Gastrocnemius medialis (tissue), 4 donors: ENCODE measurements at regions not wholly inside any gene's neighbourhood (a gene's known extent, or its start where the extent isn't known, plus 50 kb on each side); places are given as distances from the start of the nearest gene placed in this dataset.
"Not testable (repeated sequence)": the region's sequence is repeated elsewhere in the genome, so short reads cannot be mapped to it uniquely, and the experiment has no call there.

Source experiments
- ATAC-seq, 2 donors: fragments of 150-250 bp; one replicate each; pipeline ENCODE4 v1.9.1; 2016
- DNase-seq, 2 donors: peaks; one replicate each; pipeline ENCODE4 v3.0.0-alpha.2; 2019
- H3K27ac ChIP-seq, 4 donors: fragments of 200-600 bp; sonication (generic); 1 replicate in 1 of 4; 2 replicates in 3 of 4; pipeline ENCODE4 v1.5.1; 2016 to 2018; ENCODE audit warnings: mild to moderate bottlenecking in 2 of 4, moderate library complexity in 1 of 4
- H3K27me3 ChIP-seq, 3 donors: fragments of 200-600 bp; sonication (generic) in 2 of 3; 1 replicate in 1 of 3; 2 replicates in 2 of 3; pipeline versions ENCODE4 v1.5.1 to v1.6.0; 2016 to 2019; ENCODE audit warnings: mild to moderate bottlenecking in 1 of 3, moderate library complexity in 1 of 3
- H3K36me3 ChIP-seq, 2 donors: fragments of 200-600 bp; sonication (generic) in 1 of 2; one replicate each; pipeline ENCODE4 v1.5.1; 2017 to 2018
- H3K4me1 ChIP-seq, 2 donors: fragments of 200-600 bp; sonication (generic) in 1 of 2; one replicate each; pipeline ENCODE4 v1.5.1; 2016 to 2017; ENCODE audit warnings: mild to moderate bottlenecking in 2 of 2
- H3K4me3 ChIP-seq, 4 donors: fragments of 200-600 bp; sonication (generic) in 3 of 4; 1 replicate in 1 of 4; 2 replicates in 3 of 4; pipeline ENCODE4 v1.5.1; 2016 to 2019; ENCODE audit warnings: mild to moderate bottlenecking in 2 of 4
- H3K9me3 ChIP-seq, 3 donors: fragments of 200-600 bp; sonication (generic) in 2 of 3; 1 replicate in 1 of 3; 2 replicates in 2 of 3; pipeline ENCODE4 v1.5.1; 2016 to 2019
- CTCF ChIP-seq, 5 experiments: fragments of 450-650 bp in 3 of 5; fragments of 200-600 bp in 2 of 5; sonication (generic) in 2 of 5; IDR thresholded peaks in 4 of 5; conservative IDR thresholded peaks in 1 of 5; 1 replicate in 4 of 5; 2 replicates in 1 of 5; pipeline ENCODE4 v1.5.1; 2016 to 2019; ENCODE audit warnings: antibody characterized with exemption in 5 of 5, mild to moderate bottlenecking in 3 of 5, moderate library complexity in 3 of 5
- POLR2A ChIP-seq, 2 donors: fragments of 450-650 bp; IDR thresholded peaks; one replicate each; pipeline ENCODE4 v1.6.1; 2017; ENCODE audit warnings: antibody characterized with exemption in 2 of 2, mild to moderate bottlenecking in 2 of 2, moderate library complexity in 2 of 2
- in situ Hi-C, 4 donors: fragments of 200-750 bp; cut with MboI; loops; one replicate each; pipeline versions ENCODE4 v1.15.0 to v1.8.0; 2017; ENCODE audit warnings: low sequenced_read_pairs in 4 of 4
- intact Hi-C: fragments of 100-400 bp; cut with DNase I; formaldehyde crosslinking; loops from one replicate; pipeline ENCODE4 v1.15.1; 2023; ENCODE audit warnings: low total_unique reads

- Histone ChIP-seq H3K27ac (no peak overlapping the region), H3K9me3 (no peaks in the 10 kb centered on the region), H3K4me1 (no peaks in the 10 kb centered on the region), H3K36me3 (no peaks in the 10 kb centered on the region), H3K27me3 (no peaks in the 10 kb centered on the region), H3K4me3 (no peak overlapping the region)
- in situ Hi-C loops (no loop called here), intact Hi-C loops (no loop called here)
- ATAC-seq (no peak), DNase-seq (no peak)
- no peak for TF ChIP-seq POLR2A (IDR thresholded peaks at IDR 0.05)
- TF ChIP-seq CTCF (IDR thresholded peaks at IDR 0.05 in 4 of 5, conservative IDR thresholded peaks at IDR 0.05 in 1 of 5) = no peak
These were observed 536.9 kb upstream of the HS3ST5 start for GRCh38 chr6:114879693-114880092.

- Histone ChIP-seq H3K27me3 (no peaks in the 10 kb centered on the region), H3K4me3 (no peak overlapping the region), H3K4me1 (no peaks in the 10 kb centered on the region), H3K36me3 (no peaks in the 10 kb centered on the region), H3K27ac (no peak overlapping the region), H3K9me3 (no peaks in the 10 kb centered on the region)
- intact Hi-C loops (no loop called here), in situ Hi-C loops (no loop called here)
- DNase-seq (no peak), ATAC-seq (no peak)
- TF ChIP-seq POLR2A (IDR thresholded peaks at IDR 0.05) (no peak), CTCF (IDR thresholded peaks at IDR 0.05 in 4 of 5, conservative IDR thresholded peaks at IDR 0.05 in 1 of 5) (no peak)
These were observed 535.3 kb upstream of the HS3ST5 start for GRCh38 chr6:114878091-114878490.

- Histone ChIP-seq H3K27ac (no peak overlapping the region), H3K9me3 (no peaks in the 10 kb centered on the region), H3K36me3 (no peaks in the 10 kb centered on the region), H3K4me3 (no peak overlapping the region), H3K4me1 (no peaks in the 10 kb centered on the region), H3K27me3 (no peaks in the 10 kb centered on the region)
- no peak for TF ChIP-seq CTCF (IDR thresholded peaks at IDR 0.05 in 4 of 5, conservative IDR thresholded peaks at IDR 0.05 in 1 of 5)
- TF ChIP-seq POLR2A (IDR thresholded peaks at IDR 0.05) = no peak
- intact Hi-C loops (no loop called here), in situ Hi-C loops (no loop called here)
- ATAC-seq (no peak), DNase-seq (no peak)
These were observed 531.6 kb upstream of the HS3ST5 start for GRCh38 chr6:114874410-114874809.

- ATAC-seq, in situ Hi-C loops: not testable (repeated sequence)
These were observed 522.7 kb upstream of the HS3ST5 start for GRCh38 chr6:114865506-114865905.

GRCh38 chr6:114863610-114864009 lies 520.8 kb upstream of the HS3ST5 start:
- in situ Hi-C loops = no loop called here
- ATAC-seq = no peak
- intact Hi-C loops = no loop called here
- H3K9me3 ChIP-seq = no peaks in the 10 kb centered on the region
- H3K27ac ChIP-seq = no peak overlapping the region
- no peak for DNase-seq
- no peak overlapping the region for H3K4me3 ChIP-seq
- H3K27me3 ChIP-seq = no peaks in the 10 kb centered on the region
- TF ChIP-seq POLR2A (IDR thresholded peaks at IDR 0.05) (no peak), CTCF (IDR thresholded peaks at IDR 0.05 in 4 of 5, conservative IDR thresholded peaks at IDR 0.05 in 1 of 5) (no peak)
- no peaks in the 10 kb centered on the region for H3K36me3 ChIP-seq
- no peaks in the 10 kb centered on the region for H3K4me1 ChIP-seq

More at GRCh38 chr6:114865506-114865905, 522.7 kb upstream of the HS3ST5 start:
- H3K9me3 ChIP-seq, intact Hi-C loops, DNase-seq, H3K4me1 ChIP-seq, H3K27ac ChIP-seq, H3K4me3 ChIP-seq, H3K36me3 ChIP-seq, H3K27me3 ChIP-seq: not testable (repeated sequence)
